ENCODE measurements at regions not wholly inside any gene's neighbourhood (a gene's known extent, or its start where the extent isn't known, plus 50 kb on each side); places are given as distances from the start of the nearest gene placed in this dataset.

- Histone ChIP-seq H3K9me3 (no peaks in the 10 kb centered on the region), H3K36me3 (no peaks in the 10 kb centered on the region), H3K27me3 (replicated peaks; ENCODE audit: insufficient read depth) (no peaks in the 10 kb centered on the region), H3K4me3 (no peak overlapping the region), H3K4me1 (replicated peaks) (no peaks in the 10 kb centered on the region), H3K27ac (no peak overlapping the region)
- 76% methylated on average over 3 of the region's 3 CpGs for WGBS
- TF ChIP-seq POLR2AphosphoS5 (IDR thresholded peaks at IDR 0.05) (no peak), POLR2A (IDR thresholded peaks at IDR 0.05) (no peak), CTCF (IDR thresholded peaks at IDR 0.05) (no peak)
- intact Hi-C loops (cut with DNase I) = no loop called here
- DNase-seq (ENCODE audit: low spot score) = no peak
Measured at GRCh38 chr1:78226784-78227183, 181.0 kb downstream of the GIPC2 start.

- TF ChIP-seq POLR2AphosphoS5 (IDR thresholded peaks at IDR 0.05) (no peak), CTCF (IDR thresholded peaks at IDR 0.05) (no peak), POLR2A (IDR thresholded peaks at IDR 0.05) (no peak)
- Histone ChIP-seq H3K9me3 (no peaks in the 10 kb centered on the region), H3K27ac (no peak overlapping the region), H3K27me3 (replicated peaks; ENCODE audit: insufficient read depth) (no peaks in the 10 kb centered on the region), H3K36me3 (no peaks in the 10 kb centered on the region), H3K4me3 (no peak overlapping the region), H3K4me1 (replicated peaks) (no peaks in the 10 kb centered on the region)
- no peak for DNase-seq (ENCODE audit: low spot score)
- WGBS = 55% methylated on average over 6 of the region's 6 CpGs
- intact Hi-C loops (cut with DNase I) = no loop called here
Measured at GRCh38 chr1:78227705-78228635, 182.2 kb downstream of the GIPC2 start.

- Histone ChIP-seq H3K27ac (no peak overlapping the region), H3K4me1 (replicated peaks) (no peaks in the 10 kb centered on the region), H3K36me3 (no peaks in the 10 kb centered on the region), H3K27me3 (replicated peaks; ENCODE audit: insufficient read depth) (no peaks in the 10 kb centered on the region), H3K9me3 (no peaks in the 10 kb centered on the region), H3K4me3 (no peak overlapping the region)
- 44% methylated on average over 3 of the region's 3 CpGs for WGBS
- TF ChIP-seq POLR2A (IDR thresholded peaks at IDR 0.05) (no peak), CTCF (IDR thresholded peaks at IDR 0.05) (no peak), POLR2AphosphoS5 (IDR thresholded peaks at IDR 0.05) (no peak)
- intact Hi-C loops (cut with DNase I) = no loop called here
- no peak for DNase-seq (ENCODE audit: low spot score)
Measured at GRCh38 chr1:78229344-78229743, 183.6 kb downstream of the GIPC2 start.

GRCh38 chr1:78231477-78231876 lies 185.7 kb downstream of the GIPC2 start:
- H3K27me3 ChIP-seq (replicated peaks; ENCODE audit: insufficient read depth) = no peaks in the 10 kb centered on the region
- intact Hi-C loops (cut with DNase I) = no loop called here
- no peaks in the 10 kb centered on the region for H3K36me3 ChIP-seq
- no peak overlapping the region for H3K27ac ChIP-seq
- H3K4me3 ChIP-seq = no peak overlapping the region
- no peaks in the 10 kb centered on the region for H3K9me3 ChIP-seq
- WGBS = 46% methylated on average over 3 of the region's 3 CpGs
- DNase-seq (ENCODE audit: low spot score) = no peak
- TF ChIP-seq POLR2AphosphoS5 (IDR thresholded peaks at IDR 0.05) (no peak), POLR2A (IDR thresholded peaks at IDR 0.05) (no peak), CTCF (IDR thresholded peaks at IDR 0.05) (no peak)
- H3K4me1 ChIP-seq (replicated peaks) = no peaks in the 10 kb centered on the region

GRCh38 chr1:78231894-78232293 lies 186.1 kb downstream of the GIPC2 start:
- TF ChIP-seq CTCF (IDR thresholded peaks at IDR 0.05) (no peak), POLR2AphosphoS5 (IDR thresholded peaks at IDR 0.05) (no peak), POLR2A (IDR thresholded peaks at IDR 0.05) (no peak)
- no peak for DNase-seq (ENCODE audit: low spot score)
- no peaks in the 10 kb centered on the region for H3K4me1 ChIP-seq (replicated peaks)
- H3K36me3 ChIP-seq = no peaks in the 10 kb centered on the region
- H3K27ac ChIP-seq = no peak overlapping the region
- H3K27me3 ChIP-seq (replicated peaks; ENCODE audit: insufficient read depth) = no peaks in the 10 kb centered on the region
- H3K4me3 ChIP-seq = no peak overlapping the region
- intact Hi-C loops (cut with DNase I) = no loop called here
- no peaks in the 10 kb centered on the region for H3K9me3 ChIP-seq

Measured in prostate gland (tissue), 2 donors.